ENCODE measurements at regions not wholly inside any gene's neighbourhood (a gene's known extent, or its start where the extent isn't known, plus 50 kb on each side); places are given as distances from the start of the nearest gene placed in this dataset.

DNA sequence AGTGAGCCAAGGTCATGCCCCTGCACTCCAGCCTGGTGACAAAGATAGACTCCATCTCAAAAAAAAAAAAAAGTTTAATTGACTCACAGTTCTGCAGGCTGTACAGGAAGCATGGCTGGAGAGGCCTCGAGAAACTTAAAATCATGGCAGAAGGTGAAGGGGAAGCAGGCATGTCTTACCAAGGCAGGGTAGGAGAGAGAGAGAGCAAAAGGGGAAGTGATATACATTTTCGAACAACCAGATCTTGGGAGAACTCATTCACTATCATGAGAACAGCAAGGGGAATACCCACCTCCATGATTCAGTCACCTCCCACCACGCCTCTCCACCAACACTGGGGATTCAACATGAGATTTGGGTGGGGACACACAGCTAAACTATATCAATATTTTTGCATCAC lies 315.2 kb upstream of the HTR2C start:
- TF ChIP-seq KLF9 (tag by site-specific recombination; IDR thresholded peaks at IDR 0.05; ENCODE audit: low read depth) (no peak), ZNF350 (tag by site-specific recombination; IDR thresholded peaks at IDR 0.05) (no peak), ZNF274 (IDR thresholded peaks at IDR 0.05; ENCODE audit: low read length) (no peak), ZNF274 (tag by site-specific recombination; IDR thresholded peaks at IDR 0.05; ENCODE audit: borderline replicate concordance) (no peak), ZNF558 (tag by site-specific recombination; IDR thresholded peaks at IDR 0.05) (no peak), BCL11A (tag by site-specific recombination; IDR thresholded peaks at IDR 0.05; ENCODE audit: low read depth) (no peak), ZBTB20 (tag by site-specific recombination; IDR thresholded peaks at IDR 0.05) (no peak), ZNF132 (tag by site-specific recombination; IDR thresholded peaks at IDR 0.05; ENCODE audit: borderline replicate concordance) (no peak), PRDM1 (tag by site-specific recombination; IDR thresholded peaks at IDR 0.05) (no peak)
- TF ChIP-seq, protein P1, sequence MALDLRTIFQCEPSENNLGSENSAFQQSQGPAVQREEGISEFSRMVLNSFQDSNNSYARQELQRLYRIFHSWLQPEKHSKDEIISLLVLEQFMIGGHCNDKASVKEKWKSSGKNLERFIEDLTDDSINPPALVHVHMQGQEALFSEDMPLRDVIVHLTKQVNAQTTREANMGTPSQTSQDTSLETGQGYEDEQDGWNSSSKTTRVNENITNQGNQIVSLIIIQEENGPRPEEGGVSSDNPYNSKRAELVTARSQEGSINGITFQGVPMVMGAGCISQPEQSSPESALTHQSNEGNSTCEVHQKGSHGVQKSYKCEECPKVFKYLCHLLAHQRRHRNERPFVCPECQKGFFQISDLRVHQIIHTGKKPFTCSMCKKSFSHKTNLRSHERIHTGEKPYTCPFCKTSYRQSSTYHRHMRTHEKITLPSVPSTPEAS (tag by site-specific recombination; IDR thresholded peaks at IDR 0.05) = no peak
- TF ChIP-seq, protein P2, sequence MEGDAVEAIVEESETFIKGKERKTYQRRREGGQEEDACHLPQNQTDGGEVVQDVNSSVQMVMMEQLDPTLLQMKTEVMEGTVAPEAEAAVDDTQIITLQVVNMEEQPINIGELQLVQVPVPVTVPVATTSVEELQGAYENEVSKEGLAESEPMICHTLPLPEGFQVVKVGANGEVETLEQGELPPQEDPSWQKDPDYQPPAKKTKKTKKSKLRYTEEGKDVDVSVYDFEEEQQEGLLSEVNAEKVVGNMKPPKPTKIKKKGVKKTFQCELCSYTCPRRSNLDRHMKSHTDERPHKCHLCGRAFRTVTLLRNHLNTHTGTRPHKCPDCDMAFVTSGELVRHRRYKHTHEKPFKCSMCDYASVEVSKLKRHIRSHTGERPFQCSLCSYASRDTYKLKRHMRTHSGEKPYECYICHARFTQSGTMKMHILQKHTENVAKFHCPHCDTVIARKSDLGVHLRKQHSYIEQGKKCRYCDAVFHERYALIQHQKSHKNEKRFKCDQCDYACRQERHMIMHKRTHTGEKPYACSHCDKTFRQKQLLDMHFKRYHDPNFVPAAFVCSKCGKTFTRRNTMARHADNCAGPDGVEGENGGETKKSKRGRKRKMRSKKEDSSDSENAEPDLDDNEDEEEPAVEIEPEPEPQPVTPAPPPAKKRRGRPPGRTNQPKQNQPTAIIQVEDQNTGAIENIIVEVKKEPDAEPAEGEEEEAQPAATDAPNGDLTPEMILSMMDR (tag by site-specific recombination; IDR thresholded peaks at IDR 0.05) = no peak
- TF ChIP-seq, protein P3, sequence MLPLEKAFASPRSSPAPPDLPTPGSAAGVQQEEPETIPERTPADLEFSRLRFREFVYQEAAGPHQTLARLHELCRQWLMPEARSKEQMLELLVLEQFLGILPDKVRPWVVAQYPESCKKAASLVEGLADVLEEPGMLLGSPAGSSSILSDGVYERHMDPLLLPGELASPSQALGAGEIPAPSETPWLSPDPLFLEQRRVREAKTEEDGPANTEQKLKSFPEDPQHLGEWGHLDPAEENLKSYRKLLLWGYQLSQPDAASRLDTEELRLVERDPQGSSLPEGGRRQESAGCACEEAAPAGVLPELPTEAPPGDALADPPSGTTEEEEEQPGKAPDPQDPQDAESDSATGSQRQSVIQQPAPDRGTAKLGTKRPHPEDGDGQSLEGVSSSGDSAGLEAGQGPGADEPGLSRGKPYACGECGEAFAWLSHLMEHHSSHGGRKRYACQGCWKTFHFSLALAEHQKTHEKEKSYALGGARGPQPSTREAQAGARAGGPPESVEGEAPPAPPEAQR (tag by site-specific recombination; IDR thresholded peaks at IDR 0.05) = no peak
- TF ChIP-seq, protein P4, sequence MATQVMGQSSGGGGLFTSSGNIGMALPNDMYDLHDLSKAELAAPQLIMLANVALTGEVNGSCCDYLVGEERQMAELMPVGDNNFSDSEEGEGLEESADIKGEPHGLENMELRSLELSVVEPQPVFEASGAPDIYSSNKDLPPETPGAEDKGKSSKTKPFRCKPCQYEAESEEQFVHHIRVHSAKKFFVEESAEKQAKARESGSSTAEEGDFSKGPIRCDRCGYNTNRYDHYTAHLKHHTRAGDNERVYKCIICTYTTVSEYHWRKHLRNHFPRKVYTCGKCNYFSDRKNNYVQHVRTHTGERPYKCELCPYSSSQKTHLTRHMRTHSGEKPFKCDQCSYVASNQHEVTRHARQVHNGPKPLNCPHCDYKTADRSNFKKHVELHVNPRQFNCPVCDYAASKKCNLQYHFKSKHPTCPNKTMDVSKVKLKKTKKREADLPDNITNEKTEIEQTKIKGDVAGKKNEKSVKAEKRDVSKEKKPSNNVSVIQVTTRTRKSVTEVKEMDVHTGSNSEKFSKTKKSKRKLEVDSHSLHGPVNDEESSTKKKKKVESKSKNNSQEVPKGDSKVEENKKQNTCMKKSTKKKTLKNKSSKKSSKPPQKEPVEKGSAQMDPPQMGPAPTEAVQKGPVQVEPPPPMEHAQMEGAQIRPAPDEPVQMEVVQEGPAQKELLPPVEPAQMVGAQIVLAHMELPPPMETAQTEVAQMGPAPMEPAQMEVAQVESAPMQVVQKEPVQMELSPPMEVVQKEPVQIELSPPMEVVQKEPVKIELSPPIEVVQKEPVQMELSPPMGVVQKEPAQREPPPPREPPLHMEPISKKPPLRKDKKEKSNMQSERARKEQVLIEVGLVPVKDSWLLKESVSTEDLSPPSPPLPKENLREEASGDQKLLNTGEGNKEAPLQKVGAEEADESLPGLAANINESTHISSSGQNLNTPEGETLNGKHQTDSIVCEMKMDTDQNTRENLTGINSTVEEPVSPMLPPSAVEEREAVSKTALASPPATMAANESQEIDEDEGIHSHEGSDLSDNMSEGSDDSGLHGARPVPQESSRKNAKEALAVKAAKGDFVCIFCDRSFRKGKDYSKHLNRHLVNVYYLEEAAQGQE (tag by site-specific recombination; IDR thresholded peaks at IDR 0.05) = no peak
- TF ChIP-seq, protein P5, sequence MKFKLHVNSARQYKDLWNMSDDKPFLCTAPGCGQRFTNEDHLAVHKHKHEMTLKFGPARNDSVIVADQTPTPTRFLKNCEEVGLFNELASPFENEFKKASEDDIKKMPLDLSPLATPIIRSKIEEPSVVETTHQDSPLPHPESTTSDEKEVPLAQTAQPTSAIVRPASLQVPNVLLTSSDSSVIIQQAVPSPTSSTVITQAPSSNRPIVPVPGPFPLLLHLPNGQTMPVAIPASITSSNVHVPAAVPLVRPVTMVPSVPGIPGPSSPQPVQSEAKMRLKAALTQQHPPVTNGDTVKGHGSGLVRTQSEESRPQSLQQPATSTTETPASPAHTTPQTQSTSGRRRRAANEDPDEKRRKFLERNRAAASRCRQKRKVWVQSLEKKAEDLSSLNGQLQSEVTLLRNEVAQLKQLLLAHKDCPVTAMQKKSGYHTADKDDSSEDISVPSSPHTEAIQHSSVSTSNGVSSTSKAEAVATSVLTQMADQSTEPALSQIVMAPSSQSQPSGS (tag by site-specific recombination; IDR thresholded peaks at IDR 0.05; ENCODE audit: low read depth) = no peak

All from HEK293 (cell line).